ENCODE measurements at regions not wholly inside any gene's neighbourhood (a gene's known extent, or its start where the extent isn't known, plus 50 kb on each side); places are given as distances from the start of the nearest gene placed in this dataset.

DNA sequence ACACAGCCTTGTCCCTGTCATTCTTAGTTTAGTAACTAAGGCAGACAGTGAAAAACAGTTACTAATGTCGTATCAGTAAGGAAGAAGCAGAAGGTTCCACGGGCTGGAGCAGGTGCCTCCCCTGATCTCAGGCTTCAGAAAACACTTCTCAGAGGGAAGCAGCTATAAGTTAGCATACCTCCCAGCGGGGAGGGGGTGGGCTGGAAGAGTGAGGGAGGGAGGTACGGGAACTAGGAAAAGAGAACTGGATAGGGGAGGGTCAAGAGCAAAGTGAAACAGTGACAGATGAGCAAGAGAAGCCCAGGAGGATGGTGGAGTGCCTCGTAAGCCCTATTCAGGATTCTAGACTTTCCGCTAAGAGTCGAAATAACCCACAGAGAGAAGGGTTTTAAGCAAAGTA lies 186.3 kb upstream of the XYLT1 start:
- H3K4me3 Mint-ChIP-seq: no peak overlapping the region
- no peak overlapping the region for H3K27ac Mint-ChIP-seq
- no peaks in the 10 kb centered on the region for H3K36me3 ChIP-seq (ENCODE audit: insufficient read depth, low read length)
- peaks cover 0 to 2% (median 0%) of the 10 kb centered on the region in 5 donors for H3K9me3 Mint-ChIP-seq
- no peaks in the 10 kb centered on the region for H3K36me3 Mint-ChIP-seq
- ChIA-PET POLR2A (no interaction called here), CTCF (no interaction called here)
- H3K27ac ChIP-seq (ENCODE audit: low read depth, low read length): no peak overlapping the region
- no peaks in the 10 kb centered on the region for H3K27me3 ChIP-seq (ENCODE audit: insufficient read depth, low read length, poor library complexity, severe bottlenecking)
- H3K9me3 ChIP-seq (ENCODE audit: low read length): no peaks in the 10 kb centered on the region
- peaks cover 0 to 5% (median 0%) of the 10 kb centered on the region in 3 donors for H3K4me1 Mint-ChIP-seq
- DNase-seq: no peak
- no peaks in the 10 kb centered on the region for H3K4me1 ChIP-seq (ENCODE audit: insufficient read depth, low read length)
- H3K4me3 ChIP-seq (ENCODE audit: low read length): no peak overlapping the region
- peaks cover 15 to 22% of the 10 kb centered on the region in 2 donors for H3K27me3 Mint-ChIP-seq

DNA sequence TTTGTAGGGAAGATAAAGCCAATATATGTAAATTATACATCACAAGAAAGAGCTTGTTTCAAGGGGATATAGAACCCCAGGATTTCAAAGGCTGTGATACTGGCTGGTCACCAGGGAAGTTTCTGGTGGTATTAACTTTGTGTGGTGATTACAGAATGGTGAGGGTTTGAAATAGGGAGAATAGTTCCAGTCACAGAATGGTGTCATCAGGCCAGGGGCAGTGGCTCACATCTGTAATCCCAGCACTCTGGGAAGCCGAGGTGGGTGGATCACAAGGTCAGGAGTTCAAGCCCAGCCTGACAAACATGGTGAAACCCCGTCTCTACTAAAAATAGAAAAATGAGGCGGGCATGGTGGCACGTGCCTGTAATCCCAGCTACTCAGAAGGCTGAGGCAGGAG lies 183.8 kb upstream of the XYLT1 start:
- no peaks in the 10 kb centered on the region for H3K9me3 ChIP-seq (ENCODE audit: low read length)
- no peak overlapping the region for H3K27ac Mint-ChIP-seq
- no peak for DNase-seq
- no peaks in the 10 kb centered on the region for H3K36me3 ChIP-seq (ENCODE audit: insufficient read depth, low read length)
- ChIA-PET CTCF (no interaction called here), POLR2A (no interaction called here)
- no peaks in the 10 kb centered on the region for H3K36me3 Mint-ChIP-seq
- H3K4me3 Mint-ChIP-seq: no peak overlapping the region
- no peaks in the 10 kb centered on the region for H3K27me3 ChIP-seq (ENCODE audit: insufficient read depth, low read length, poor library complexity, severe bottlenecking)
- no peak overlapping the region for H3K4me3 ChIP-seq (ENCODE audit: low read length)
- peaks cover 0 to 5% (median 0%) of the 10 kb centered on the region in 3 donors for H3K4me1 Mint-ChIP-seq
- H3K27me3 Mint-ChIP-seq: peaks cover 18 to 41% of the 10 kb centered on the region in 2 donors
- no peak overlapping the region for H3K27ac ChIP-seq (ENCODE audit: low read depth, low read length)
- H3K9me3 Mint-ChIP-seq: peaks cover 0 to 2% (median 0%) of the 10 kb centered on the region in 5 donors
- no peaks in the 10 kb centered on the region for H3K4me1 ChIP-seq (ENCODE audit: insufficient read depth, low read length)

- POLR2A ChIA-PET: no interaction called here
- Mint-ChIP-seq H3K36me3 (no peaks in the 10 kb centered on the region), H3K4me3 (no peak overlapping the region), H3K9me3 (peaks cover 0 to 2% (median 0%) of the 10 kb centered on the region in 5 donors), H3K27ac (no peak overlapping the region), H3K4me1 (peaks cover 0 to 5% (median 0%) of the 10 kb centered on the region in 3 donors), H3K27me3 (peaks cover 18 to 41% of the 10 kb centered on the region in 2 donors)
- H3K27ac ChIP-seq (ENCODE audit: low read depth, low read length): no peak overlapping the region
- no peak for DNase-seq
- H3K4me3 ChIP-seq (ENCODE audit: low read length): no peak overlapping the region
- H3K4me1 ChIP-seq (ENCODE audit: insufficient read depth, low read length): no peaks in the 10 kb centered on the region
- H3K9me3 ChIP-seq (ENCODE audit: low read length): no peaks in the 10 kb centered on the region
- no peaks in the 10 kb centered on the region for H3K27me3 ChIP-seq (ENCODE audit: insufficient read depth, low read length, poor library complexity, severe bottlenecking)
- CTCF ChIA-PET: no interaction called here
- no peaks in the 10 kb centered on the region for H3K36me3 ChIP-seq (ENCODE audit: insufficient read depth, low read length)
Measured at GRCh38 chr16:17654142-17654541, 183.4 kb upstream of the XYLT1 start.

- Histone ChIP-seq H3K9me3 (ENCODE audit: low read length) (no peaks in the 10 kb centered on the region), H3K4me1 (ENCODE audit: insufficient read depth, low read length) (no peaks in the 10 kb centered on the region), H3K27me3 (ENCODE audit: insufficient read depth, low read length, poor library complexity, severe bottlenecking) (no peaks in the 10 kb centered on the region), H3K36me3 (ENCODE audit: insufficient read depth, low read length) (no peaks in the 10 kb centered on the region), H3K27ac (ENCODE audit: low read depth, low read length) (no peak overlapping the region), H3K4me3 (ENCODE audit: low read length) (no peak overlapping the region)
- H3K27me3 Mint-ChIP-seq: peaks cover 3 to 32% of the 10 kb centered on the region in 2 donors
- H3K4me3 Mint-ChIP-seq: no peak overlapping the region
- POLR2A ChIA-PET: no interaction called here
- H3K36me3 Mint-ChIP-seq: peaks cover 0 to 3% (median 0%) of the 10 kb centered on the region in 3 donors
- H3K9me3 Mint-ChIP-seq: peaks cover 0 to 4% (median 0%) of the 10 kb centered on the region in 5 donors
- DNase-seq: no peak
- no peak overlapping the region for H3K27ac Mint-ChIP-seq
- CTCF ChIA-PET: no interaction called here
- no peaks in the 10 kb centered on the region for H3K4me1 Mint-ChIP-seq
Measured at GRCh38 chr16:17647879-17648872, 177.4 kb upstream of the XYLT1 start.

DNA sequence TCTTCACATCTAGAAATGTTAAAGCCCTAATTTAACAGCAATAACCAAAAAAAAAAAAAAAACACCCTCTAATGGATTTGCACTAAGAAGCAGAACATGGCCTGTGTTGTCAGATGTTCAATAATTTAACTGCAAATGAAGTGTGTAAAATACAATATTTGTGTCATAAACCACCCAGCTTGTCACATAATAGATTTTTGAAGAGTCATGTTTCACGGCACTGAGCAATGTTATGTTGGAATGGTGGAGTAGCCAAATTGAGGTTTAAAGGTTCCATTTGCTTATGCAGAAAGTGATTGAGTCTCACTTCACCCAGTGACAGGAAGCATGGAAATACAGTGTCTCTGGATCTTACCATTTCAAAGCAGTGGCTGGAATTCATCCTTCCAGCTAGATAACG lies 173.2 kb upstream of the XYLT1 start:
- Mint-ChIP-seq H3K27ac (no peak overlapping the region), H3K4me1 (no peaks in the 10 kb centered on the region), H3K27me3 (peaks cover 2 to 11% of the 10 kb centered on the region in 2 donors), H3K36me3 (peaks cover 0 to 3% (median 0%) of the 10 kb centered on the region in 3 donors), H3K9me3 (peaks cover 0 to 4% (median 1%) of the 10 kb centered on the region in 5 donors), H3K4me3 (no peak overlapping the region)
- POLR2A ChIA-PET: no interaction called here
- Histone ChIP-seq H3K4me3 (ENCODE audit: low read length) (no peak overlapping the region), H3K36me3 (ENCODE audit: insufficient read depth, low read length) (no peaks in the 10 kb centered on the region), H3K9me3 (ENCODE audit: low read length) (no peaks in the 10 kb centered on the region), H3K27me3 (ENCODE audit: insufficient read depth, low read length, poor library complexity, severe bottlenecking) (no peaks in the 10 kb centered on the region), H3K4me1 (ENCODE audit: insufficient read depth, low read length) (no peaks in the 10 kb centered on the region), H3K27ac (ENCODE audit: low read depth, low read length) (no peak overlapping the region)
- CTCF ChIA-PET: no interaction called here
- DNase-seq: no peak

DNA sequence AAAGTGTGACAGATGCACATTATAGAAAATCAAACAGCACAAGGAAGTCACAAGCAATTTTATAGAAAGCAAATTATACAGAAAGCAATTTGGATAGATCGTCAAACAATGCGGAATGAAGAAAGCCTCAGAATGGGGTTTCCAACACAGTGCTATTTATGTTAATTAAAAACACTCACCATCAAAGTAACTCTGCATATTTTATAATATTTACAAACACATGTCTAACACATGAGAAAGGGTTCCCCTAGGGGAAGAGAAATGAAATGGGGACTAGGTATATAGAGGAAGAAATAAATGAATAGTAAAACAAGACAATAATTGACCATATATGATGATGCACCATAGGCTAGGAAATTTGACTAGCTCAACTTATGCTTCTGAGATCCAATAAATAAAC lies 171.2 kb upstream of the XYLT1 start:
- Mint-ChIP-seq H3K9me3 (peaks cover 0 to 6% (median 2%) of the 10 kb centered on the region in 5 donors), H3K4me1 (no peaks in the 10 kb centered on the region), H3K4me3 (no peak overlapping the region), H3K36me3 (peaks cover 0 to 3% (median 0%) of the 10 kb centered on the region in 3 donors), H3K27ac (no peak overlapping the region), H3K27me3 (peaks cover 3 to 6% of the 10 kb centered on the region in 2 donors)
- Histone ChIP-seq H3K27ac (ENCODE audit: low read depth, low read length) (no peak overlapping the region), H3K4me1 (ENCODE audit: insufficient read depth, low read length) (no peaks in the 10 kb centered on the region), H3K27me3 (ENCODE audit: insufficient read depth, low read length, poor library complexity, severe bottlenecking) (no peaks in the 10 kb centered on the region), H3K9me3 (ENCODE audit: low read length) (no peaks in the 10 kb centered on the region), H3K36me3 (ENCODE audit: insufficient read depth, low read length) (no peaks in the 10 kb centered on the region), H3K4me3 (ENCODE audit: low read length) (no peak overlapping the region)
- CTCF ChIA-PET: no interaction called here
- POLR2A ChIA-PET: no interaction called here
- DNase-seq: no peak

- ChIA-PET POLR2A (no interaction called here), CTCF (no interaction called here)
- DNase-seq: no peak
- H3K27me3 Mint-ChIP-seq: peaks cover 3 to 19% of the 10 kb centered on the region in 2 donors
- no peaks in the 10 kb centered on the region for H3K4me1 Mint-ChIP-seq
- Histone ChIP-seq H3K27me3 (ENCODE audit: insufficient read depth, low read length, poor library complexity, severe bottlenecking) (no peaks in the 10 kb centered on the region), H3K9me3 (ENCODE audit: low read length) (no peaks in the 10 kb centered on the region), H3K4me1 (ENCODE audit: insufficient read depth, low read length) (no peaks in the 10 kb centered on the region), H3K4me3 (ENCODE audit: low read length) (no peak overlapping the region), H3K36me3 (ENCODE audit: insufficient read depth, low read length) (no peaks in the 10 kb centered on the region), H3K27ac (ENCODE audit: low read depth, low read length) (no peak overlapping the region)
- H3K4me3 Mint-ChIP-seq: no peak overlapping the region
- peaks cover 0 to 8% (median 0%) of the 10 kb centered on the region in 5 donors for H3K9me3 Mint-ChIP-seq
- H3K36me3 Mint-ChIP-seq: no peaks in the 10 kb centered on the region
- no peak overlapping the region for H3K27ac Mint-ChIP-seq
Measured at GRCh38 chr16:17638134-17638533, 167.4 kb upstream of the XYLT1 start.

DNA sequence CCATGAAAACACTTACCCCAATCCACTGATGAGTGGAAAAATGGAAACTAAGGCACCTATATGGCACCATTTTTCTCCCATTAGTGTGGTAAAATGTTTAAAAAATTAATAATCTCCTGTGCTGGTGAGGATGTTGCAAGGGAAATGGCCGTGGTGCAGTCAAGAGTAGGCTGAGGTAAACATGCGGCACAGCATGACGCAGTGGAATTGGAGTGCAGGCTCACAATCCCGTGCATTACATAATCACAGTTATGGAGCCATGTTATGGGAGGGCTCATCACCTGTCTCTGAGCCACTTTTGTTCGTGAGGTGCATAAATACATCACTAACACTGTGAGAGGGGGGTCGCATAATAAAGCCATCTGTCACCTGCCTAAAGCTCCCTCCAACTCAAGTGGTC lies 164.4 kb upstream of the XYLT1 start:
- H3K4me1 ChIP-seq (ENCODE audit: insufficient read depth, low read length): no peaks in the 10 kb centered on the region
- H3K4me1 Mint-ChIP-seq: no peaks in the 10 kb centered on the region
- H3K36me3 ChIP-seq (ENCODE audit: insufficient read depth, low read length): no peaks in the 10 kb centered on the region
- no peak overlapping the region for H3K27ac Mint-ChIP-seq
- DNase-seq: no peak
- H3K27ac ChIP-seq (ENCODE audit: low read depth, low read length): no peak overlapping the region
- no peaks in the 10 kb centered on the region for H3K9me3 ChIP-seq (ENCODE audit: low read length)
- peaks cover 8 to 25% of the 10 kb centered on the region in 2 donors for H3K27me3 Mint-ChIP-seq
- peaks cover 0 to 9% (median 0%) of the 10 kb centered on the region in 5 donors for H3K9me3 Mint-ChIP-seq
- ChIA-PET CTCF (no interaction called here), POLR2A (no interaction called here)
- H3K36me3 Mint-ChIP-seq: no peaks in the 10 kb centered on the region
- no peak overlapping the region for H3K4me3 Mint-ChIP-seq
- peaks cover 3% of the 10 kb centered on the region for H3K27me3 ChIP-seq (ENCODE audit: insufficient read depth, low read length, poor library complexity, severe bottlenecking)
- H3K4me3 ChIP-seq (ENCODE audit: low read length): no peak overlapping the region
